22Rv1 (cell line): ENCODE measurements at regions not wholly inside any gene's neighbourhood (a gene's known extent, or its start where the extent isn't known, plus 50 kb on each side); places are given as distances from the start of the nearest gene placed in this dataset.
"Not testable (repeated sequence)": the region's sequence is repeated elsewhere in the genome, so short reads cannot be mapped to it uniquely, and the experiment has no call there.

Experiments used
- H3K27ac ChIP-seq: fragments of 450-650 bp; 2 replicates; pipeline ENCODE4 v1.5.1; 2017
- ZFX ChIP-seq: fragments of 450-650 bp; IDR thresholded peaks from 2 replicates; pipeline ENCODE4 v1.6.1; 2017; ENCODE audit warnings: antibody characterized with exemption, borderline replicate concordance
- TF ChIP-seq, protein P1 (sequence below): fragments of 450-650 bp; IDR thresholded peaks from 2 replicates; pipeline ENCODE4 v1.5.1; 2017; ENCODE audit warnings: mild to moderate bottlenecking

DNA sequence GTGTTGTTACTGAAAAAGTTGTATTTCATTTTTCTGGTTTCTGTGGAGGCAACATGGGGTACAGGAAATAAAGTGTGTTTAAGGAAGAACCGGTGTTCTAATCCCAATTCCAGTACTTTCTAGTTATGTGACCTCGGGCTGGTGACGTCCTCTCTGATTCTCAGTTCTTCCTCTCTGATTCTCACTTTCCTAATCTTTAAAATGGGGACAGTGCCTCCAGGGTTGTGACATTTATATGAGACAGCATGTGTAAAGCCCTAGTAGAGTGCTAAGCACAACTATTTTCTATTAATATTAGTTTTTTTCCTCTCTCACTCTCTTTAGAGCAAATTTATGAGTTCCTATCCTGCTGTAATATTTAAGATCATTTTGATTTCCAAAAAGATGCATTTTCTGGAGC is 50.9 kb upstream of the PTPDC1 start:
- TF ChIP-seq ZFX, result no peak
- TF ChIP-seq, protein P1, sequence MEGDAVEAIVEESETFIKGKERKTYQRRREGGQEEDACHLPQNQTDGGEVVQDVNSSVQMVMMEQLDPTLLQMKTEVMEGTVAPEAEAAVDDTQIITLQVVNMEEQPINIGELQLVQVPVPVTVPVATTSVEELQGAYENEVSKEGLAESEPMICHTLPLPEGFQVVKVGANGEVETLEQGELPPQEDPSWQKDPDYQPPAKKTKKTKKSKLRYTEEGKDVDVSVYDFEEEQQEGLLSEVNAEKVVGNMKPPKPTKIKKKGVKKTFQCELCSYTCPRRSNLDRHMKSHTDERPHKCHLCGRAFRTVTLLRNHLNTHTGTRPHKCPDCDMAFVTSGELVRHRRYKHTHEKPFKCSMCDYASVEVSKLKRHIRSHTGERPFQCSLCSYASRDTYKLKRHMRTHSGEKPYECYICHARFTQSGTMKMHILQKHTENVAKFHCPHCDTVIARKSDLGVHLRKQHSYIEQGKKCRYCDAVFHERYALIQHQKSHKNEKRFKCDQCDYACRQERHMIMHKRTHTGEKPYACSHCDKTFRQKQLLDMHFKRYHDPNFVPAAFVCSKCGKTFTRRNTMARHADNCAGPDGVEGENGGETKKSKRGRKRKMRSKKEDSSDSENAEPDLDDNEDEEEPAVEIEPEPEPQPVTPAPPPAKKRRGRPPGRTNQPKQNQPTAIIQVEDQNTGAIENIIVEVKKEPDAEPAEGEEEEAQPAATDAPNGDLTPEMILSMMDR, result no peak
- H3K27ac ChIP-seq, result no peak overlapping the region

DNA sequence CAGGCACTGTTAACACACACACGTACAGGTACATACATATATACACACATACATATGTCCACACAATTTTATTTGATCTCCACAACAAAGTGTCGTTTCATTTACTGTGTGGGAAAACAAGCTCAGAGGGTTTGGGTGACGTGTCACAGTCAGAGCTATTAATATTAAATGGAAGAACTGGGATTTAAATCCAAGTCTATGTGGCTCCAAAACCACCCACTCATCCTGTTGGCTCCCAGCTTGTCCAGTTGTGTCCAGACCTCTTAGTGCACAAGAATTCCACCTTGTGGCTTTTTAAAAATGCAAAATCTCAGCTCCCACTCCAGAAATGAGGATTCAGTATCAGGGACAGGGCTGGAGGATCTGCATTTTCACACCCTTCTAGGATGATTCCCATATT is 52.3 kb upstream of the PTPDC1 start:
- no peak overlapping the region for H3K27ac ChIP-seq
- TF ChIP-seq ZFX, result no peak
- TF ChIP-seq, protein P1, result no peak

DNA sequence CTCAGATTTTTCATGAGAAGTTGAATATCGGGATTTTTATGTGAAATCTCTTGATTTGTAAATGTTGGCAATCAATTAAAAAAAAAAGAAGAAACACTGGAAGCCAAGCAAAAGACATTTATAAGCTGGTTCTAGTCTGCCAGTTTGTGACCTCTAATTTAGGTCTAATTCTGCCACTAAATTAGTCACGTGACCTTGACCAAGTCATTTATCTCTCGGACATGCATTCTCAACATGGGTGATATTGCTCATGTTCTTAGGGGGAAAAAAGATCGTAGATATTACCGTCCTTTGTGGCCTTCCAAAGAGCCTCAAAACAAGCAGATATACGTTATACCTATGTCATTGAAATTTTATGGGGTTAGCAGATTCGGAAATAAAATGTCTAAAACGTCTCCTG is 52.9 kb upstream of the PTPDC1 start:
- TF ChIP-seq, protein P1, result no peak
- no peak for TF ChIP-seq ZFX
- no peak overlapping the region for H3K27ac ChIP-seq

DNA sequence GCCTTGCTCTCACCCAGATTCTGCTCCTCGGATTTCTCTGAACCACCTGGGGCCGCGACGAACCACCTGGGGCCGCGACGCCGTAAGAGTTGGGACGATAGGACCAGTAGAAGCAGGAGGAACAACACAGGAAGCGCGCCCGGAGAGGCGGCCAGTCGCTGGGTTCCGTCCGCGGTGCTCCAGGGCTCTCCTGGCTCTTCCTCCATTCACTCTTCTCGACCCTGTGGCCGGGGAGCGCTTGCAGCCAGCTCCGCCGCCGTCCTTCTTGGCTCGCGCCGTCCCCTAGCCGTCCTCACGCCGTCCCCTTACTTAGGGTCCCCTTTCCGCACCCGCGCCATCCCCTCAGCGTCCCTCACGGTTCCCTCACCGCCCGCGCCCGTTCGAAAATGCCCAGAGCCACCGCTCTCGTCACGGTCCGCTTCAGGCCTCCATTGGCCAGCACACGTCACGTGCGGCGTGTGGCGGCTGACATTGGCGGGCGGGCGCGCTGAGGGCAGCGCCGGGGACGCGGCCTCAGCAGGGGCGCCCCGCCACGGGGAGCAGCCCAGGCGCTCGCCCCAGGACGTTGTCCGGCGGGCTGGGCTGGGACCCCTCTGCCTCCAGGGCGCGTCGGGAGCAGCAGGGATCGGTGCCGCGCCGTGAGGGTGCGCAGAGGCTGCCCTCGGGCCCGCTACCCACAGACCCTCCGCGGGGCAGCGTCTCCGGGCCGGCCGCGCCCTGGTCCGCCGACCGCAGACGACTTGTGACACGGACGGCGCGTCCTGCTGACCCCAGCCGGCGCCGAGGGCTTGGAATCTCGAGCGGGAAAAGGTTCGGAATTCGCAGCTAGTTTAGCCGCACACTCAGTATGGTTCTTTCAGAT is 53.7 kb upstream of the PTPDC1 start:
- peak overlapping the region; percentile 55 for H3K27ac ChIP-seq
- TF ChIP-seq, protein P1, result no peak
- no peak for TF ChIP-seq ZFX

DNA sequence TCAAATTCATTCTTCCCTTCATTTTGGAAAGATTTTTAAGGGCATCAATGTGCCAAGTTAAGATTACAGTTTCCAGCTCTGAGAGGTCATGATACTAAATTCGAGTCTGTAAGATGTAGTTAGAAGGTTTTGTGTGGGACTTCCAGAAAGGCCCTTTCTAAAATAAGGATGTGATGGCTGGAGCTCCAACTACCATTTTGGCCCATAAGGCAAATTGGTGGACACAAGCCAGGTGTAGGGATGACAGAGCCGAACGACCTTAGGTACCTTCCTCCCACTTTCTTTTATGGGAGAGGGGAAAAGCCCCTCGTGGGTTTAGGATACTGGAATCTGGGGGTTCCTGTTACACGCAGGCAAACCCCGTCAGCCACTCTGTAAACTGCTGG is 54.3 kb upstream of the PTPDC1 start:
- peak overlapping the region; percentile 55 for H3K27ac ChIP-seq
- TF ChIP-seq, protein P1, result no peak
- no peak for TF ChIP-seq ZFX

DNA sequence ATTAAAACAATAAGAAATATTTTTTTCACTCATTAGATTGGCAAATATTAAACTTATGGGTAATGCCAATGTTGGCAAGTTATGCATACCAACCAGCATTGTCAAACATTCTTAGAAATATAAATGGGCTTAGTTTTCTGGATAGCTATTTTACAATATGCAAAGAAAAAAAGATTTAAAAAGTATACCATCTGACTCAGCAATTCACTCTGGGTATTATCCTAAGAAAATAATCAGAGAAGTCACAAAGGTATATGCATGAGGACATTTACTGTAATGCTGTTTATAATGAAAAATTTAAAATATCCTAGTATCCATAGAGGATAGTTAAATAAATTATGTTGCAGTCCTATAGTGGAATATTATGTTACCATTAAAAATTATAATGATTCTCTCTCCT is 57.4 kb upstream of the PTPDC1 start:
- no peak overlapping the region for H3K27ac ChIP-seq
- TF ChIP-seq, protein P1, result no peak
- no peak for TF ChIP-seq ZFX

DNA sequence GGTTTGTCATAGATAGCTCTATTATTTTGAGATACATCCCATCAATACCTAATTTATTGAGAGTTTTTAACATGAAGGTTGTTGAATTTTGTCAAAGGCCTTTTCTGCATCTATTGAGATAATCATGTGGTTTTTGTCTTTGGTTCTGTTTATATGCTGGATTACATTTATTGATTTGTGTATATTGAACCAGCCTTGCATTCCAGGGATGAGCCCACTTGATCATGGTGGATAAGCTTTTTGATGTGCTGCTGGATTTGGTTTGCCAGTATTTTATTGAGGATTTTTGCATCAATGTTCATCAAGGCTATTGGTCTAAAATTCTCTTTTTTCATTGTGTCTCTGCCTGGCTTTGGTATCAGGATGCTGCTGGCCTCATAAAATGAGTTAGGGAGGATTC is 61.8 kb upstream of the PTPDC1 start:
- not testable (repeated sequence) for H3K27ac ChIP-seq

DNA sequence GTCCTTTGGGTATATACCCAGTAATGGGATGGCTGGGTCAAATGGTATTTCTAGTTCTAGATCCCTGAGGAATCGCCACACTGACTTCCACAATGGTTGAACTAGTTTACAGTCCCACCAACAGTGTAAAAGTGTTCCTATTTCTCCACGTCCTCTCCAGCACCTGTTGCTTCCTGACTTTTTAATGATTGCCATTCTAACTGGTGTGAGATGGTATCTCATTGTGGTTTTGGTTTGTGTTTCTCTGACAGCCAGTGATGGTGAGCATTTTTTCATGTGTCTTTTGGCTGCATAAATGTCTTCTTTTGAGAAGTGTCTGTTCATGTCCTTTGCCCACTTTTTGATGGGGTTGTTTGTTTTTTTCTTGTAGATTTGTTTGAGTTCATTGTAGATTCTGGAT is 63.4 kb upstream of the PTPDC1 start:
- not testable (repeated sequence) for H3K27ac ChIP-seq
